SK-N-SH (cell line): ENCODE measurements at regions not wholly inside any gene's neighbourhood (a gene's known extent, or its start where the extent isn't known, plus 50 kb on each side); places are given as distances from the start of the nearest gene placed in this dataset.

Experiments
- CTCF ChIP-seq: fragments of 200-600 bp; sonication (generic); IDR thresholded peaks from 2 replicates; pipeline ENCODE4 v1.6.1; 2017; ENCODE audit warnings: antibody characterized with exemption, mild to moderate bottlenecking, moderate library complexity
- EP300 ChIP-seq, 2 experiments: IDR thresholded peaks; 2 replicates each; pipeline versions ENCODE4 v1.4.0 to v1.6.1; 2012; ENCODE audit warnings: borderline replicate concordance in 1 of 2, low read depth in 1 of 2, low read length in 1 of 2
- EZH2phosphoT487 ChIP-seq: fragments of 200-600 bp; sonication (generic); IDR thresholded peaks from 2 replicates; pipeline ENCODE4 v1.6.1; 2017; ENCODE audit warnings: low read depth, mixed run types, mild to moderate bottlenecking, antibody characterized with exemption, moderate library complexity, borderline replicate concordance
- FOXJ3 ChIP-seq: sonication (generic); formaldehyde crosslinking; IDR thresholded peaks from 2 replicates; pipeline ENCODE4 v1.5.1; 2020; ENCODE audit warnings: mild to moderate bottlenecking, missing genetic modification reagents
- GABPA ChIP-seq: IDR thresholded peaks from 2 replicates; pipeline ENCODE4 v1.4.0; 2012; ENCODE audit warnings: low read depth, mild to moderate bottlenecking
- MAX ChIP-seq: IDR thresholded peaks from 2 replicates; pipeline ENCODE4 v1.4.0; 2012; ENCODE audit warnings: low read depth
- NFIC ChIP-seq: IDR thresholded peaks from 2 replicates; pipeline ENCODE4 v1.4.0; 2012; ENCODE audit warnings: borderline replicate concordance
- POLR2AphosphoS5 ChIP-seq: IDR thresholded peaks from 2 replicates; pipeline ENCODE4 v1.6.1; 2012; ENCODE audit warnings: low read depth, low read length
- REST ChIP-seq: IDR thresholded peaks from 2 replicates; pipeline ENCODE4 v1.6.1; 2012; ENCODE audit warnings: mild to moderate bottlenecking, low read depth, low read length, moderate library complexity
- SIN3A ChIP-seq: IDR thresholded peaks from 2 replicates; pipeline ENCODE4 v1.6.1; 2012; ENCODE audit warnings: low read depth, mild to moderate bottlenecking, low read length, moderate library complexity, borderline replicate concordance
- TAF1 ChIP-seq: IDR thresholded peaks from 2 replicates; pipeline ENCODE4 v1.6.1; 2012; ENCODE audit warnings: low read depth, mild to moderate bottlenecking, low read length, moderate library complexity, borderline replicate concordance
- TEAD4 ChIP-seq: IDR thresholded peaks from 2 replicates; pipeline ENCODE4 v1.4.0; 2012; ENCODE audit warnings: mild to moderate bottlenecking, borderline replicate concordance; ENCODE audit not compliant: insufficient read depth
- USF2 ChIP-seq: fragments of 150-350 bp; IDR thresholded peaks from 2 replicates; pipeline ENCODE4 v1.6.1; 2017; ENCODE audit warnings: antibody characterized with exemption, low read length, low read depth, borderline replicate concordance
- YY1 ChIP-seq: IDR thresholded peaks from 2 replicates; pipeline ENCODE4 v1.4.0; 2012; ENCODE audit warnings: low read depth, mild to moderate bottlenecking

GRCh38 chr7:79732535-79732934, 279.1 kb upstream of the MAGI2 start:
- TF ChIP-seq CTCF (no peak), EP300 (IDR thresholded peaks at IDR 0.05; ENCODE audit: borderline replicate concordance in 1 of 2, low read depth in 1 of 2, low read length in 1 of 2) (no peak), YY1 (no peak), TEAD4 (no peak), MAX (no peak), TAF1 (no peak), NFIC (no peak), USF2 (no peak), GABPA (no peak), EZH2phosphoT487 (no peak), REST (no peak), POLR2AphosphoS5 (no peak), SIN3A (no peak), FOXJ3 (CRISPR knock-in tag) (no peak)
